T-helper 1 cell treated with Interleukin-12 subunit alpha and Interleukin-12 subunit beta and Interleukin-4 antibody, amounts not matched to agents 30 ng/mL and 1 ng/mL, for 36 hours (primary cell): ENCODE measurements at regions not wholly inside any gene's neighbourhood (a gene's known extent, or its start where the extent isn't known, plus 50 kb on each side); places are given as distances from the start of the nearest gene placed in this dataset.
"Not testable (repeated sequence)": the region's sequence is repeated elsewhere in the genome, so short reads cannot be mapped to it uniquely, and the experiment has no call there.

ENCODE experiments used
- intact Hi-C: fragments of 100-400 bp; cut with micrococcal nuclease; formaldehyde crosslinking; loops from one replicate; pipeline ENCODE4 v1.15.1; 2024

DNA sequence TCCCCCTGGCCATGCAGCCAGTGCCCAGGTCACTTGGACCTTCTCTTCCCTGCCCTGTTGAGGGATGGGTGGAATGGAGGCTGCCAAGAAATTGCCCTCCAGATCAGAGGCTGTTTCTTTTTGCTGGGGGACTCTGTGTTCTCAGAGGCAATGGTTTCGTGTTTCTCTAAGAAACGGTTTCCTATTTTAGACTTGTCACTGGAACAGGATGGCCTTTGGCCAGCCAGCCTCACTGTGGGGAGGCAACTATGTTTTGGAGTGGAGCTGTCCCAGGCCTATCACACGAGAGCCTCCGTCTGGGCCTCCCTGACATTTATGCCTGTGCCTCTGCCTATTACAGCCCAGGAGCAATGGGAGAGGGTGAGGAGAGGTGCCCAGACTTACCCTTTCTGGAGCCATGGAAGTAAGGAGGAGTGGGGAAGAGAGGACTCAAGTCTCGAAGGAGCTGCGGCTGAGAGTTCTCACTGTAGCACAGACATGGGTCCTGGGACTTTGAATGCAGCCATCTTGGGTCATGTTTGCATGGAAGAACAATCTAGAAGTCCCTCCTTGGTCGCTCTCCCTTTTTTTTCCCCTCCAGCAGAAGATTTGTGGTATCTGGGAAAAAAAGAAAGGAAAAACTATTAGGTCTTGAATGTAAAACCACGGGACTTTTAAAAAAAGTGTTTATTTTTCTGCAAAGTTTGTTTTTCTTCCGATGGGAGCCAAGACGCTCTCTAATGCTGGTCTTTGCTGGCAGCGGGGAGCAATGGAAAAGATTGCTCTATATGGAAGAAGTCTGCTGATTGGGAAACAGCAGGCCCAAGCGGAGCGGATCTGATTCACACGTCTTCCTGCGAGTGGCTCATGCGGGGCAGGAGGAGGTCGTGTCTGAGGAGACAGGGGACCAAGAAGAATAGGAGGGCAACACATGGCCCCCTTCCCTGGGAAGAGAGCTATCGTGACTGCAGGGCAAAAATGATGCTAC lies 219.2 kb downstream of the FOXD2 start:
- intact Hi-C loops, result no loop called here

DNA sequence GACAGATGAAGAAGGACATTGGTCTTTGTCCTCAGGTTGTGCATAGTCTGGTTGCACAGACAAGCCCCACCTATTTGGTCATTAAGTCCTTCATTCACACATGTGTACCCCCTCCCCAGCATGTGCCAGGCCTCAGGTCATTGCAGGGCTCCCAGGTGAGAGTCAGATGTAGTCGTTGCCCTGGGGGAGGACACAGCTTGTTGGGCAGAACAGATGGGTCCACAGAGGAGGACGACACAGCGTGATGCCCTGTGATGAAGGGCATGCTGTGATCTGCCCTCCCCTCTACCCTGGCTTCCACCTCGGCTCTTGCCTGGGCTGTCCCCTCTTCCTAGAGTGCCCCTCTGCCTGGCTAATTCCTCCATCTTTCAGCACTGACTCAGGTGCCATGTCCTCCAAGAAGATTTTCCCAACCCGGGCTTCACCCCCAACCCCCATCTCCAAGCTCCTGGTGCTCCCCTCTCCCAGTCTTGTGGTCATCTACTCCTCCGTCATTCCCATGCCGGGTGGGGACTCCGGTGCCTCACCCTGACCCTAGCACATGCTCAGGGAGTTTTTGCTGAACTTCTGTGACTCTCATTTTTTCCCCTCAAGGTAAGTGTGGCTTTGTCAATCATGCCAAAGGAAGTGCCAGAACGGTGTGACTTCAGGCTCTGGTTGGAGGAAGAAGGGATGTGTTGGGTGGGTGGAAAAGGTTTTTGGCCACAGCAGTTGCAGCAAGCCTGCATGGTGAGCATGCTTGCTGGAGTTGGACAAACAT lies 220.5 kb downstream of the FOXD2 start:
- intact Hi-C loops, result no loop called here

DNA sequence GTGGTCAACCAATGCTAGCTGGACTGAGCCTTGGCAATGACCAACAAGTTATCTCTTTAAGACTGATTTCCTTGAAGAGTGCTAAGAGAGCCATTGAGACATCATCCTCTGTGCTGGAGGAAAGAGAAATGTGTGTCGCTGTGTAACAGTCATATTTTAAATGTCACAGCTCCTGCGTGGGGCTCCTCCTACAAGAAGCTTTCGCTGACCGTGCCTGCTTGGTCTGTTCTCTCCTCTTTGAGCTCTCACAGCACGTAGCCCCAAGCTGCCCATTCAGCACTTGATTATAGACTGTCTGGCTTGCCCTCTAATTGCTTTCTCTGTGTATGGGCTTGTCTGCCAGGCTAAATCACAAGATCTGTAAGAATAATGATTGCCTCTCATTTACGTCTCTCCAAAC lies 221.3 kb downstream of the FOXD2 start:
- intact Hi-C loops, result no loop called here

DNA sequence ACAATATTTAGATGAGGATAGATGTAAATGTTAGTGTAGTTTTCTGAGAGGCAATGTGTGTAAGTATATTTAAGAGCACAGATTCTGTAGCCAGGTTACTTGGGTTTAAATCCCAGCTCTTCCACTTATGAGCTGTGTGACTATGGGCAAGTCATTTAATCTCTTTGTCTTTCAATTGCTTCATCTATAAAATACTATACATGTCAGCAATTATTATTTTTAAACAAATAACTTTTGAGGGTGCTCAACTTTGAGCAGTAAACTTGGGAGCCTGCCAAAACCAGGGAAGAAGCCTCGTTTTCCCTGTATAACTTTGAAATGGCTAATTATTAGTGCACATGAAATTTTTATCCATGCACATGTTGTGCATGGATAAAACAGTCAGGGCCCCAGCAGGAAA lies 222.8 kb downstream of the FOXD2 start:
- intact Hi-C loops, result no loop called here

DNA sequence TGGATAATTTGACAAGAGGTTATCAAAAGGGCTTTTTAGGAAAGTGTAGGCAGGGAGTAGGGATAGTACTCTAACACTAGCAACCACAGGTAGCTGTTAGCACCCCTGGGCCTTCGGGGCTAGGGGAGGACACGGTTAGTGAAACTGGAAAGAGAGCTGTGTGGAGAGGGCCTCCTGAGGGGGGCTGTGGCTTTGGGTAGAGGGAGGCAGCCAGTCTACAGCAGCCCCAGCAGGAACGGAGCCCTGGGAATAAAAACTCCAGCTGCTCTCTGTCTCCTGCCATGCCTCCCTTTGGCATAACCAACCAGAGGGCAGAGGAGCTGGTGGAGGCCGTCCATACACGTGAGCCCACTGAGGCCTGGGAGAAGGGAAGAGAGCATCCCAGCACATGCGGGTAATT lies 223.2 kb downstream of the FOXD2 start:
- intact Hi-C loops, result no loop called here

DNA sequence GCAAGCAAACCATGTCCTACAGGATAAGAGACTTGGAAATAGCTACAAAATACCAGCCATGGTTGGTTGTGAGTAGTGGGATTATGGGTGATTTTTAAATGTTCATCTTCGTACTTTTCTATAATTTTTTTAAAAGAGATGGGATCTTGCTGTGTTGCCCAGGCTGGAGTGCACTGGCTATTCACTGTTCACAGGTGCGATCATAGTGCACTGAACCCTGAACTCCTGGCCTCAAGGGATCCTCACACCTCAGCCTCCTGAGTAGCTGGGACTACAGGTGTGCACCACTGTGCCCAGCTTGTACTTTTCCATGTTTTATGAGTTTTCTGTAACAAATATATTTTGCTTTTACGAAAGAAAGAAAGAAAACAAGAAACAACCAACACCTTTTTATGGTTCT lies 224.2 kb downstream of the FOXD2 start:
- intact Hi-C loops, result no loop called here

DNA sequence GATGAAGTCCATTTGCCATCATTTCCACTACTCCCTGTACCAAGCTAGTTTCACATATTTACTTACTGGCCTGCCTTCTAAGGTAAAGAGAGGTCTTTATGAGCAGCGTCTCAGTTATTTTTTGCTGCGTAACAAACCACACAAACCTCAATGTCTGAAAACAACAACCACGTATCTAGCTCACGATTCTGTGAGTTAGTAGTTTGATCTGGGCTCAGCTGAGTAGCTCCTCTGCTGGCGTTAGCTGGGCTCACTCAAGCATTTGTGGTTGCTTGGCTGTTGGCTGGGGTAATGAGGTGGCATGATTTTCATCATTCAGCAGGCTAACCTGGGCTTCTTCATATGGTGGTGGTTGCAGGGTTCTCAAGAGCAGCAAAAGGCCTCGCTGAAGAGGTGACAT lies 225.4 kb downstream of the FOXD2 start:
- intact Hi-C loops, result no loop called here

DNA sequence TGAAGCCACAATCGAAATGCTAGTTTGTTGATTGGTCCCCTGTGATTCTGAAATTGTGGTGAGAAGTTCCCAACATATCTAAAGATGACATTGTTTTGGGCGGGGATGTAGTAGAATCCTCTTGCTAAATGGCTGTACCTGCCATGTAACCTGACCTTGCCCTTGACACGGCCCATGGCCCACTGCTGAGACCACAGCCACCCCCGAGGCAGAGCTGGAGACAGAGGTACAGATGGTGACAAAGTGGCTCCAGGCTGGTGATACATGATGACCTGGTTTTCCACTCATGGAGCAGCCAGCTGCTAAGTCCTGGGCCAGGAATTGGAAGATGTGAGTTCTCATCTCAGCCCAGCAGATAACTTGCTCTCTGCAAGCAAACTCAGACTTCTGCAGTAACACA lies 226.5 kb downstream of the FOXD2 start:
- intact Hi-C loops, result no loop called here

DNA sequence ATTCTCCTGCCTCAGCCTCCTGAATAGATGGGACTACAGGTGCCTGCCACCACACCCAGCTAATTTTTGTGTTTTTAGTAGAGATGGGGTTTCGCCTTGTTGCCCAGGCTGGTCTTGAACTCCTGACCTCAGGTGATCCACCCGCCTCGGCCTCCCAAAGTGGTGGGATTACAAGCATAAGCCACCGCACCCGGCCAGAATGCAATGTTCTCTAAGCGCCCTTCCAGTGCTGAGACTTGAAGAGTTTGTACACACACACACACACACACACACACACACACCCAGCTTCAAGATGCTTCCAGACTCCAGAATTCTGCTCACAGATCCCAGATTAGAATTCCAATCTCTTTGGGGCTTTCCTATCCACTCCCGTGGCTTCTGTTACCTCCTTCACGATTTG lies 227.1 kb downstream of the FOXD2 start:
- intact Hi-C loops, result not testable (repeated sequence)

DNA sequence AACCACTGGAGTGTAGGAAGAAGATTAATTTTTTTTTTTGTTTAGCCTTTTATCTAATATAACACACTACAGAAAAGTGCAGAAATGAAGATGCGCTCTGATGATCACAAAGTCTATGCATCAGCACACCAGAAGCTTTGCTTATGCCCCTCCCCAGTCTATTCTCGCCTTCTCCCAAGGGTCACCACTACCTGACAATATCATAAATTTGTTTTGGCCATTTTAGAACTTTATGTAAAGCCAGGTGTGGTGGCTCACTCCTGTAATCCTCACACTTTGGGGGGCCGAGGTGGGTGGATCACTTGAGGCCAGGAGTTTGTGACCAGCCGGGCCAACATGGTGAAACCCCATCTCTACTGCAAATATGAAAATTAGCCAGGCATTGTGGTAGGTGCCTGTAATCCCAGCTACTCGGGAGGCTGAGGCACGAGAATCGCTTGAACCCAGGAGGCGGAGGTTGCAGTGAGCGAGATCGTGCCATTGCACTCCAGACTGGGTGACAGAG lies 231.3 kb downstream of the FOXD2 start:
- intact Hi-C loops, result no loop called here

DNA sequence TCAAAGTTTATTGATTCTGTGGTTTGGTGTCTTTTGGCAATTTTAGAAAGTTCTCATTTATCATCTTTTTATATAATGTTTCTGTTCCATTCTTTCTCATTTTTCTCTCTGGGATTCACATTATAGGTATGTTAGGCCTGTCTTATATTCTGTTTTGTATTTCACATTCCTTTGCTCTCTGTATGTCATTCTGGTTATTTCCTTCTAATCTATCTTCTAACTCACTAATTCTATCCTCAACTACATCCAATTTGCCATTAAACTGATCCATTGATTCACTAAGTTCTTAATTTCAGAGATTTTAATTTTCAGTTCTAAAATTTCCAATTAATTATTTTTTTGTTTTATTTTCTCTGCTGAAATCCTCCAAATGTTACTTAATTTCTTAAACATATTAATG lies 234.8 kb downstream of the FOXD2 start:
- intact Hi-C loops, result no loop called here

DNA sequence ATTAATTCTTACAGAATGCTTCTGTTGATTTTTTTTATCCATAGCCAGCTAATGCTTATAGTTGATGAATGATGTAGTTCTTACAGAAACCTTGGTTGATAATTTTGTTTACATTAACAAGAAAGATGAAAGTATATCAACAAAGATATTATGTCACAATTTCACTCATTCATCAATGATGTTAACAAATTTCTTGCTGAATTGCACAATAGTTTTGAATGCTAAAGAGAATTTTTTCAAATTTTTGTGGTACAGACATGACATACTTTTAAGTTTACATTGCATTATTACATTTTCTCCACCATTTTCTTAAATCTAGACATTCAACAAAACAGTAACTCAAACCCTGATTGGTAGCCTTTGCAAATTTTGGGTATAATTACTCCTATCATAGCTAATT lies 236.3 kb downstream of the FOXD2 start:
- intact Hi-C loops, result no loop called here

DNA sequence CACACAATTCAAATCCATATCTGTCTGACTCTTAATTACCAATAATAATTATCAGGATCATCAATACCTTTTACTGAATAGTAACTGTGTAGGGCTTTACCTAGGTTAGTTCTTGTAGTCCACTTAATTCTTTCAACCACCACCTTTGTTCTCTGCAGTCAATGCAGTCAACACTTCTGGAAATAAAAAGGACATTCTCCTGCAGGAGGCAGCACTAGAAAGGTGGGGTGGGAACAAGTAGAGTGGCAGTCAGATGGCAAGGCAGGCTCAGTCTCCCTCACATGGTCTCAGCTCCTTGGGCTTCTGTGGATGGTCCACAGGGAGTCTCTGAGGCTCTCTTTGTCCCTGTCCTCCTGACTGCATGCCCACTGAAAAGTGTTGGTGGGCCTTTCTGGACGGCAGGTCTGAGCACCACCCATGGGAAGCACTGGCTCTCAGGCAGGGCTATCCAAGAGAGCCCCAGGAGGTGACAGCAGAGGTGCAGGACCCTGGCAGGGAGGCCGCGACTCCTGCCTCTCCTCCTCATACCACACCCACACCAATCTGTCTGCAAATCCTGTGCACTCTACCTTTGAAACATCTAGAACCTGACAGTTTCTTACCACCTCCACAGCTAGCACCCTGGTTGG lies 237.3 kb downstream of the FOXD2 start:
- intact Hi-C loops, result no loop called here

DNA sequence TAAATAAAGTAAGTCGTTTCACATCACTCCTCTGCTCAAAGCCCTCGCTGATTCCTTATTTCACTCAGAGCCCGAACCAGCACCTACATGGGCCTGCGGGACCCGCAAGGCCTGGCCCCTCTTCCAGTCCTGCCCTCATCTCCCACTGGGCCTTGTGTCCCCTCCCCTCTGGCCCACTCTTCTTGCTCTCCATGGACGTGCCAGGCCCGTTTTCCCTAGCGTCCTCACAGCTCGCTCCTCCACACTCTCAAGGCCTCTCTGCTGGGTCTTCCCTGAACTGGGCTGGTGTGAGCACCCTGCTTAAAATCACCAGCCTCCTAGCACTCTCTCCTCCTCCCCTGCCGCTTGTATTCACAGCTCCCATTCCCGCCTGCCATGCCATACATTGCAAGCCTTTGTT lies 237.9 kb downstream of the FOXD2 start:
- intact Hi-C loops, result no loop called here

DNA sequence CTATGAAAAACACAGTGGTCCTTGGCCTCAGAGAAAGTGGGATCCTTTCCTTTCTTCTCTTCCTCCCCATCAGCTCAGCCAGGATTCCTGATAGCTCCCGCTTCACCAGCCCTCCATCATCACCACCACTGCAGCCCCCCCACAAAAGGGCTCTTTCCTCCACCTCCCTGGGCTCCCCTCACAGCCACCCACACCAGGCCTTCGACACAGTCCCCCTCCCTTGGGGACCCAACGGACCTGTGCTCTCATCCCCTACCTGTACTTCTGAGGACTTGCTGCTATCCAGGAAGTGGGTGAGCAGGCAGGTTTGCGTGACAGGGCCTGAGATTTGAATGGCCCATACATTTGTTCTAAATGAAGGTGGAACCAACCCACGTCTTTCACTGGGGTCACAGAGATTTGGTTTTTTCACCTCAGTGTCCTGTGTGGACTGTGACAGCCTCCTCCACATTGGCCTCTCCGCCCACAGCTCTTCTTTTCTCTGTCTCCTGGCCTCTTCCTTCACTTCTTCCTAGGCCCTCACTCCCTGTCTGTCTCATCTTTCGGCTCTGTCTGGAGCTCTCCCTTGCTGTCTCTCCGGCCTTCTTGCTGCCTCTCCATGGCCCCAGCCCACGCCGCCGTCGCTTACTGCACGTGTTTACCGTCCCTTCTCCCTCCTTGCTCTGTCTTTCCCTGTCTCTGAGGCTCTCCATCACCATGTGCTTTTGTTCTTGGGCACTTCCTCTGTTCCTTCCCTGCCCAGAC lies 238.6 kb downstream of the FOXD2 start:
- intact Hi-C loops, result no loop called here

DNA sequence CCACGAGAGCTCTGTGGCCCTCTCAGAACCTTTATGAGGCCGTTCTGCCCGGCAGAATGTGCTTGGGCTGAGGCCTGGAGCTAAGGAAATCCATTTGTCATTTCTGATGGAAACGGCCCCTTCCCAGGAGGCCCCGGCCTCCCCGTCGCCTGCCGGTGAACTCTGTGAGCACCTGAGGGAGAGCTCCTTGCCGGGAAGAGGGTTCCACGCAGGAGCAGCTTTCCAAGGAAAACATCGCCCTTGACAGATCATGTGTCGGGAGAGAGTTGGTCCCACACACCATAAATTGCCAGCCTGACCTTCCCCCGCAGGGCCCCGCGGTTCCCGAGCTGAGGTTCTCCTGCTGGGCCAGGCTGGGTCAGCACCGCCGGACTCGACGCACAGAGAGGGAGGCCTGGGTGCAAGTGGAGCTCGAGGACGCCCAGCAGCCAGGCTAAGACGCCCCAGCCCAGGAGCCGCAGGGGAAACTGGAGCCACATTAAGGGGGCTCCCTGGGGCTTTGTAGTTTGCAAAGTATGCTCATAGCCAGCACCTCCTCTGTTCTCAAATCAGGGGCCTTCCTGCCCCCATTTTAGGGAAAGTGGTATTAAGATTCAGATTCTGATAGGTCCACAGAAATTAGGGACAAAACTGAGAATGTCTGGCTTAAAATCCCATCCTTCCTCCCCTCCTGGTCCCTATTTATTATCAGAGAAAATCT lies 239.5 kb downstream of the FOXD2 start:
- intact Hi-C loops, result no loop called here

DNA sequence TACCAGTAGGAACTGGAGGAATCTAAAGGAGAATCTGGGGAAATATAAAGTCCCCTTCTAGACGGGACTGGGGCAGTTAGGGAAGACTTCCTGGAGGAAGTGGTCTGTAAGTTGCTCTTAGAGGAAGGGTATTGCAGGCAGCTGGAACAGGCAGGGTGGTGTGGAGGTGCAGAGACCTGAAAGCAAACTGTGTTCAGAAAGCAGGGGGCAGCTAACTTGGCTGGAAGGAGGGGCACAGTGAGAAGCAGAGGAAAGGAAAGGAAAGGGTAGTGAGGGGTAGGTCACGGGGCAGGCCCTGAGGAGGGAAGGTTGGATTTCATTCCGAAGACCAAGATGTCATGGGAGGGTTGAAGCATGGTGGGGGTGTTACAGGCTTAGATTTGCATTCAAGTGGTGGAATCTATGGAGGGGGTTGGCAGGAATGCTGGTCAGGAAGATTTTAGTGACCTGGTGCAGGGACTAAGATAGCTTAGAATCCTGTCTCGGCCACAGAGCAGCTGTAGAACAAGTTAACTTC lies 240.7 kb downstream of the FOXD2 start:
- intact Hi-C loops, result no loop called here

DNA sequence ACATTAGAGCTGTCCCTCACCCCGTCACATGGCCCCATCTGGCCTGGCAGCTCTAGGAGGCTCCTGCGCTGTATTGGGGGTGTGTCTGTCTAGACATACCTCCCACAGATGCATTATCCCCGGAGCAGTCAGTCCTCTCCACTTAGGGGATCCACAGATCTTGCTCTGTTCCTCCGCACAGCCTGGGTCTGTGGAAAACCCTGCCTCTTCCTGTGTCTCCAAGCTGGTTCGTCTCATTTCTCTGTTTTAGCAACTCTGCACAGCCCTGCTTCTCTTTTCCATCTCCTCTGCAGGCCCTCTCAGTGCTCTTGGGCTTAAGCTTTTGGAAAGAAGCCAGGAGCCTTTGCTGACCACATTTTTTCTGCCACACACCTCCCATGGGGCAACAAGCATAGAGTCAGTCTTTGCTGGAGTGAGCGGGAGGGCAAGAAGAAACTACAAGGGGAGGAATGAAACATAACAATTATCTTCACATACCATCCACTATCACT lies 241.5 kb downstream of the FOXD2 start:
- intact Hi-C loops, result no loop called here

DNA sequence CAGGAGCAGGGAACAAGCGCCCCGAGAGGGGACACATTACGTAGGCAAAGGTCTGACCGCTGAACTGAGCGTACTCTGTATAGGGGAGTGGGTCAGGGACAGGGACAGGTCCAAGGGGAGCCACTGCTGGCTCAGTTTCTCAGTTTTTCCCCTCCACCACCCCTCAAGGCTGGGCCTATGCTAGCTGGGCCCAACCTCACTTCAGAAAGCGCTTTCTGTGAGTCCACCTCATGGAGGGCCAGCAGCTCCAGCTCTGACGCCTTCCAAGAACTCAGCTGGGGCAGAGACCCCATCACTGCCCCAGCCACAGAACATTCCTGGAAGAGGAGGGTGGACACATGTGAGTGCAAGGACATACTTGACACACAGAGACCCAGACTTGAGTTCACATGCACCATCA lies 242.0 kb downstream of the FOXD2 start:
- intact Hi-C loops, result no loop called here

DNA sequence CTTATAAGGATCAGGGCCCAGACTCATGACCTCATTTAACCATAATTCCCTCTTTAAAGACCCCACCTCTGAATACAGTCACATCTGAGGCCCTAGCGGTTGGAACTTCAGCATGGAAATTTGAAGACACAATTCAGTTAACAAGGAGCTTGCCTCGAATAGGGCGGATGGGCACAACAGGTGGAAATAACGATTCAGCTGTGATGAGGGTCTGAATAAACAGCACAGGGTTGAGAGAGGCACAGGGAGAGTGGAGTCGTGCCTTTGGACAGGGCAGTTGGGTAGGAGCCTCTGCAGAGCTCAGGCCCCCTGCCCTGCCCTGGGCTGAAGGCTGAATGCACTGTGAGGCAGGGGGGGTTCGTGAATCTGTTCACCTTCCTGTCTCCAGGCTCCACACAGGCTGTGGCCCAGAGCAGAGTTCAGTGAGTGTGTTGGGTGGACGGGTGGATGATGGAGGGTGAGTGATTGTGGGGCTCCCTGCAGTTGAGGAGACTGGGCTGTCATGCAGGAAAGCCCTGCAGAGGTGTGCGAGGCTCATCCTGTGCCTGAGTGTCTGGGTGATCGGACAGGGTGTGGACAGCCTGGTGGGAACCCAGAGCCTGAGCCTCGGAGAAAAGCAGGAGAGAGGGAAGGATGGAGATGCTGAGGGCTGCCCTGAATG lies 243.1 kb downstream of the FOXD2 start:
- intact Hi-C loops, result no loop called here
